Bronchial epithelial cell (primary cell): ENCODE measurements at regions not wholly inside any gene's neighbourhood (a gene's known extent, or its start where the extent isn't known, plus 50 kb on each side); places are given as distances from the start of the nearest gene placed in this dataset.

ENCODE experiments used
- DNase-seq: peaks from one replicate; pipeline ENCODE4 v3.0.0-alpha.2; 2010; ENCODE audit warnings: low read depth
- FAIRE-seq: peaks from 2 replicates; lab custom pipeline; 2011; peaks lifted over from hg19 to GRCh38; lab: Jason Lieb, UNC
- H3K27me3 ChIP-seq: 2 replicates; pipeline ENCODE4 v1.5.1; 2011; ENCODE audit warnings: low read length; ENCODE audit not compliant: control insufficient read depth, insufficient read depth
- H3K36me3 ChIP-seq: 2 replicates; pipeline ENCODE4 v1.5.1; 2011; ENCODE audit warnings: low read length; ENCODE audit not compliant: control insufficient read depth, insufficient read depth
- H3K4me3 ChIP-seq: 2 replicates; pipeline ENCODE4 v1.5.1; 2011; ENCODE audit warnings: mild to moderate bottlenecking, low read depth, low read length, control low read depth
- TF ChIP-seq, protein P1 (sequence below): IDR thresholded peaks from 2 replicates; pipeline ENCODE4 v1.5.1; 2011; ENCODE audit warnings: mild to moderate bottlenecking, moderate library complexity, low read length, control low read depth, inconsistent platforms; ENCODE audit not compliant: insufficient read depth, severe bottlenecking

DNA sequence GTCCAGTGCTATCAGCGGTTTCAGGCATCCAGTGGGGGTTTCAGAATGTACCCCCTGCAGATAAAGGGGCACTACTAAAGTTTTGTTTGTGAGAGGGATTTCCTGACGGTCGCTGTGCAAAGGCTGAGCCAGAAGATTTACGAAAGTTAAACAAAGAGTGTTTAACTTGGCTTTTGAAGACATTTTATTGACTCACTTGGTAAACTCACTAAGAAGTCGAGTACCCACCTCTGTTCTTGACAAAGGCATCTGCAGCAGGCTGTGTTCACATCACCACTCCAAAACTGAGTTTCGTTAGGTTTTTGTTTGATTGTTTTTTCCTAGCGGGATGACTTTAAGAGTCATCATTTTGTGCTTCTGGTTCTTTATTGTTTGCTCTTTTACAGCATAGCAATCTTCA lies 143.9 kb upstream of the TBL1X start:
- peak; percentile 70 for FAIRE-seq
- H3K4me3 ChIP-seq: no peak overlapping the region
- peak; percentile 16 for DNase-seq
- TF ChIP-seq, protein P1, sequence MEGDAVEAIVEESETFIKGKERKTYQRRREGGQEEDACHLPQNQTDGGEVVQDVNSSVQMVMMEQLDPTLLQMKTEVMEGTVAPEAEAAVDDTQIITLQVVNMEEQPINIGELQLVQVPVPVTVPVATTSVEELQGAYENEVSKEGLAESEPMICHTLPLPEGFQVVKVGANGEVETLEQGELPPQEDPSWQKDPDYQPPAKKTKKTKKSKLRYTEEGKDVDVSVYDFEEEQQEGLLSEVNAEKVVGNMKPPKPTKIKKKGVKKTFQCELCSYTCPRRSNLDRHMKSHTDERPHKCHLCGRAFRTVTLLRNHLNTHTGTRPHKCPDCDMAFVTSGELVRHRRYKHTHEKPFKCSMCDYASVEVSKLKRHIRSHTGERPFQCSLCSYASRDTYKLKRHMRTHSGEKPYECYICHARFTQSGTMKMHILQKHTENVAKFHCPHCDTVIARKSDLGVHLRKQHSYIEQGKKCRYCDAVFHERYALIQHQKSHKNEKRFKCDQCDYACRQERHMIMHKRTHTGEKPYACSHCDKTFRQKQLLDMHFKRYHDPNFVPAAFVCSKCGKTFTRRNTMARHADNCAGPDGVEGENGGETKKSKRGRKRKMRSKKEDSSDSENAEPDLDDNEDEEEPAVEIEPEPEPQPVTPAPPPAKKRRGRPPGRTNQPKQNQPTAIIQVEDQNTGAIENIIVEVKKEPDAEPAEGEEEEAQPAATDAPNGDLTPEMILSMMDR: no peak
- no peaks in the 10 kb centered on the region for H3K27me3 ChIP-seq
- H3K36me3 ChIP-seq: no peaks in the 10 kb centered on the region

DNA sequence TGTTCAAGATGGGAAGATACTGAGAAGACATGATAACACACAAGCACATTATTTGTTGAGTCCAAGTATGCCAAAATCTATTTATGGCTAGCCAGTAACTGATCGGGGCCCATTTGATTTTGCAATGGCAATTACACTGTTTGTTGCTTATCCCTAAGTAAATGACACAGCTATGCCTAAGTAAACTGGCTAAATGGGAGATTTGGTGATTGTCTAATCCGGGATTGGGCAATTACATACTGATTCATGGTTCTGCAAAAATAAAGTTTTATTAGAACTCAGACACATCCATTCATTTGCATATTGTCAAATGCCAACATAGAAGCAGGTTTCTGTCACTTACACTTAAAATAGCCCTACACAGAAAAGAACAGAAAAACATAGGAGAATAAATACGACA lies 140.2 kb upstream of the TBL1X start:
- FAIRE-seq: no peak

DNA sequence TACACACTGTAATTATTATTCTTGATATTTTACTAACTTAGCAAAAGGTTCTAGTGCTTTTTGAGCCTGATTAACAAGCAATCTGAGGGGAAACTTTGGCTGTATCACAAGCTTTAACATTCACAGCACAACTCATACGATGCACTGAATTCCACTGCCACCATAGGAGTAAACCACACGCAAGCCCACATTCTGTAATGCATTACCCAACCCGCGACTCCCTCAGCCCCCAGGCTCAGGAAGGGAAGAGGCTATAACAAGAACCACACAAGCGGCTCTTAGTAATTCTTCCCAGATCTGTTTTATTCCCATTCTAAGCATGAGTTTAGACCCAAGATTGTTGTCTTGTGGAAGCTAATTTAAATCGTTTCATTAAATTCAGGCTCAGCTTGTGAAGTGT lies 138.5 kb upstream of the TBL1X start:
- no peaks in the 10 kb centered on the region for H3K36me3 ChIP-seq
- FAIRE-seq (no peak), DNase-seq (no peak)
- TF ChIP-seq, protein P1: no peak
- H3K4me3 ChIP-seq: no peak overlapping the region
- H3K27me3 ChIP-seq: no peaks in the 10 kb centered on the region

More for the DNA sequence above, 140.2 kb upstream of the TBL1X start:
- Histone ChIP-seq H3K27me3 (no peaks in the 10 kb centered on the region), H3K36me3 (no peaks in the 10 kb centered on the region), H3K4me3 (no peak overlapping the region)
- no peak for DNase-seq
- TF ChIP-seq, protein P1: no peak

DNA sequence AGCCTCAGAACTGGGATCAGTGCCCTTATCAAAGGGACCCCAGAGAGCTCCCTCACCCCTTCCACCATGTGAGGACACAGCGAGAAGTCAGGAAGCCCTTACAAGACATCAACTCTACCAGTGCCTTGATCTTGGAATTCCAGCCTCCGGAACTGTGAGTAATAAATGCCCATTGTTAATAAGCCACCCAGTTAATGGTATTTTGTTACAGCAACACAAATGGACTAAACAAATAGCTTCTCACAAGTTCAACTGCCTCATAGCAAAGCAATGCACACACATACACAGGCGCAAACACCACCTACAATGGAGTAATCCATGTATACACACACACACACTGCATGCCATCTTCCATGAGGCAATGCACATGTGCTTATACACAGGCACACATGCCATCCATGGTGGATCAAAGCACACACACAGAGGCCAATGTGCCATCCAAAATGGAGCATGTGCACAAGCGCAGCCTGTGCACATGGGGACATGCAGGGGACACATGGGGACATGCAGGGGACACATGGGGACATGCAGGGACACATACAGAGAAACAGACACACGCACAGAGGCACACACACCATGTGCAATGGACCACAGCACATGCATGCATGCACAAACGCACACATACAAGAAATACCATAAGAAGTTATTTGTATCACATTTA lies 137.6 kb upstream of the TBL1X start:
- H3K36me3 ChIP-seq: no peaks in the 10 kb centered on the region
- H3K4me3 ChIP-seq: no peak overlapping the region
- no peak for DNase-seq
- TF ChIP-seq, protein P1: no peak
- FAIRE-seq: no peak
- no peaks in the 10 kb centered on the region for H3K27me3 ChIP-seq

DNA sequence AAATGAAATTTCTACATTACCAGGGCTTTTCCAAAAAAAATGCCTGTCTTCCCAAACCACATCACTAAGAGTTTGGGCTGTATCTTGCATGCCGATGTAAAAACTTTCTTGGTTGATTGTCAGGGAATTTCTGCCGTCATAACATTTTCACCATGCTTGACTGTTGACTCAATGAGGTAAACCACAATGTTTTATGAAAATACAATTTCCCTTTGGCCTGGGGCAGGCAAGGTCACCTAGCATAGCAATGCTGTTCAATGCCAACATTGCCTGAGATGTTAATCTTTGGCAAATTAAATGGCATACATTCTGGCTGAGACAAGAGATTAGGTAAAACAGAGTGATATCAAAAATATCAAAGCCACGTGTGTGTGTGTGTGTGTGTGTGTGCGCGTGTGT lies 137.1 kb upstream of the TBL1X start:
- no peak for DNase-seq
- no peak for FAIRE-seq
- TF ChIP-seq, protein P1: no peak

DNA sequence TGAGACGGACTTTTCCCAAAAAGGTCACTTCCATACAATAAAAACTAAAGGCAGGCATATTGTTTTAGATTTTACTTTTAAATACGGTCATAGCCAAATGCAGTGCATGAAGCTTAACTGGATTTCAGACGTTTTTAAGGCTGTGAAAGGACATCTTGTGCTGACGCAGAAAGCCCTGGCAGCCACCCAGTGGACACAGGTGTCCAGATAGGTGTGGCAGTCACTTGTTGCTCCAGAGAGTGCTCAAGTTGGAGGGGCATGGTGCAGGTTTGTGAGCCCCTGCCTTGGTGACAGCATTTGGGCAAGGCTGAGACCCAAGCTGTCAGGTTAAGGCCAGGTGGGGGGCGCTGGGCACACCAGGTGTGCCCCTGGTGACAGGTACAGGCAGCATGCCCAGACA lies 135.8 kb upstream of the TBL1X start:
- no peaks in the 10 kb centered on the region for H3K36me3 ChIP-seq
- no peak for FAIRE-seq

More for the DNA sequence above, 137.1 kb upstream of the TBL1X start:
- H3K36me3 ChIP-seq: no peaks in the 10 kb centered on the region
- no peaks in the 10 kb centered on the region for H3K27me3 ChIP-seq
- no peak overlapping the region for H3K4me3 ChIP-seq

More for the DNA sequence above, 135.8 kb upstream of the TBL1X start:
- no peak overlapping the region for H3K4me3 ChIP-seq
- H3K27me3 ChIP-seq: no peaks in the 10 kb centered on the region
- TF ChIP-seq, protein P1: no peak
- DNase-seq: no peak
